ENCODE measurements at regions not wholly inside any gene's neighbourhood (a gene's known extent, or its start where the extent isn't known, plus 50 kb on each side); places are given as distances from the start of the nearest gene placed in this dataset.

DNA sequence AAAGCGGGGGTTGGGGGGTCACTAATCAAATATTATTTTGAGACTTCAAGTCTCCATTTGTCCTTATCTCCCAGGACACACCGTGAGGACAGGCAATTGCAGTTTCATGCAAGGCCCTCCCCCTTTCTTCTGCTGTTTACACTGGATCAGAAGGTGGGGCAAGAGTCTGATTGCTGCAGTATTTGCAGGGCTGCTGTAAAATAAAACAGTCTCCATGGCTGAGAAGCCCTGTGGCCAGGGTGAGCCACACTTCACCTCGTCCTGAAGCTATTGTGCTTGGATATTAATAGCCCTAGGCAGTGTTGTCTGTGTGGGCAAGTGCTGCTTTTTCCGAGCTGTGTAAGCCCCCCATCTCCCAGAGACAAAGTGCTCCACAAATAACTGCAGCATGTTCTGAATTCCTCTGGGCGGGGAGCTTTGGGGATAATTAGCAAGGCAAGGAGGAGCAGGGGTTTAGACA is 187.4 kb upstream of the NTF3 start:
- TF ChIP-seq, protein P1, sequence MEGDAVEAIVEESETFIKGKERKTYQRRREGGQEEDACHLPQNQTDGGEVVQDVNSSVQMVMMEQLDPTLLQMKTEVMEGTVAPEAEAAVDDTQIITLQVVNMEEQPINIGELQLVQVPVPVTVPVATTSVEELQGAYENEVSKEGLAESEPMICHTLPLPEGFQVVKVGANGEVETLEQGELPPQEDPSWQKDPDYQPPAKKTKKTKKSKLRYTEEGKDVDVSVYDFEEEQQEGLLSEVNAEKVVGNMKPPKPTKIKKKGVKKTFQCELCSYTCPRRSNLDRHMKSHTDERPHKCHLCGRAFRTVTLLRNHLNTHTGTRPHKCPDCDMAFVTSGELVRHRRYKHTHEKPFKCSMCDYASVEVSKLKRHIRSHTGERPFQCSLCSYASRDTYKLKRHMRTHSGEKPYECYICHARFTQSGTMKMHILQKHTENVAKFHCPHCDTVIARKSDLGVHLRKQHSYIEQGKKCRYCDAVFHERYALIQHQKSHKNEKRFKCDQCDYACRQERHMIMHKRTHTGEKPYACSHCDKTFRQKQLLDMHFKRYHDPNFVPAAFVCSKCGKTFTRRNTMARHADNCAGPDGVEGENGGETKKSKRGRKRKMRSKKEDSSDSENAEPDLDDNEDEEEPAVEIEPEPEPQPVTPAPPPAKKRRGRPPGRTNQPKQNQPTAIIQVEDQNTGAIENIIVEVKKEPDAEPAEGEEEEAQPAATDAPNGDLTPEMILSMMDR (IDR thresholded peaks at IDR 0.05 in 4 of 5, conservative IDR thresholded peaks at IDR 0.05 in 1 of 5): no peak
- no peak for TF ChIP-seq POLR2A (IDR thresholded peaks at IDR 0.05)

Measured in gastrocnemius medialis (tissue), 4 donors.